ENCODE measurements at regions not wholly inside any gene's neighbourhood (a gene's known extent, or its start where the extent isn't known, plus 50 kb on each side); places are given as distances from the start of the nearest gene placed in this dataset.
"Not testable (repeated sequence)": the region's sequence is repeated elsewhere in the genome, so short reads cannot be mapped to it uniquely, and the experiment has no call there.

DNA sequence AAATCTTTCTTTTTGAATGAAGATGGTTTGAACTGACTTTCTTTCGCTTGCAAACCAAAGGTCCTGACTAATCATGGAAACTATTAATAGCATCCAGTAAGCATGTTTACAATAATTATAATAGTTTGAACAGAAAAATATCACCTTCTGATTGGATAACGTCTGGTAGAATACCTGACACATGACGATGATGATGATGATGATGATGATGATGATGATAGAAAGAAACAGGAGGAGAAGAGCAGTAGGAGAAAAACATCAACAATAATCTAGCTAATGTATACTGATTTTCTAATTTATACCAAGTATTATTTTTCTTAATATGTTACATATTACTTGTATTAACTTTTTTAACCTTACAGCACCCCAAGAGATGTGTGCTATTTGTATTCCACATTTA, 157.5 kb upstream of the SPRY2 start:
- WGBS, 2 donors = 75 to 81% methylated on average over 3 of the region's 3 CpGs
- ATAC-seq (no peak), DNase-seq (no peak), FAIRE-seq (no peak)
- peaks cover 0 to 3% (median 0%) of the 10 kb centered on the region in 3 donors for H3K4me1 ChIP-seq
- intact Hi-C loops (cut with DNase I) = no loop called here
- H3K27ac ChIP-seq = no peak overlapping the region
- no peaks in the 10 kb centered on the region for H3K36me3 ChIP-seq
- no peak overlapping the region for H3K4me3 ChIP-seq
- TF ChIP-seq, protein P1, sequence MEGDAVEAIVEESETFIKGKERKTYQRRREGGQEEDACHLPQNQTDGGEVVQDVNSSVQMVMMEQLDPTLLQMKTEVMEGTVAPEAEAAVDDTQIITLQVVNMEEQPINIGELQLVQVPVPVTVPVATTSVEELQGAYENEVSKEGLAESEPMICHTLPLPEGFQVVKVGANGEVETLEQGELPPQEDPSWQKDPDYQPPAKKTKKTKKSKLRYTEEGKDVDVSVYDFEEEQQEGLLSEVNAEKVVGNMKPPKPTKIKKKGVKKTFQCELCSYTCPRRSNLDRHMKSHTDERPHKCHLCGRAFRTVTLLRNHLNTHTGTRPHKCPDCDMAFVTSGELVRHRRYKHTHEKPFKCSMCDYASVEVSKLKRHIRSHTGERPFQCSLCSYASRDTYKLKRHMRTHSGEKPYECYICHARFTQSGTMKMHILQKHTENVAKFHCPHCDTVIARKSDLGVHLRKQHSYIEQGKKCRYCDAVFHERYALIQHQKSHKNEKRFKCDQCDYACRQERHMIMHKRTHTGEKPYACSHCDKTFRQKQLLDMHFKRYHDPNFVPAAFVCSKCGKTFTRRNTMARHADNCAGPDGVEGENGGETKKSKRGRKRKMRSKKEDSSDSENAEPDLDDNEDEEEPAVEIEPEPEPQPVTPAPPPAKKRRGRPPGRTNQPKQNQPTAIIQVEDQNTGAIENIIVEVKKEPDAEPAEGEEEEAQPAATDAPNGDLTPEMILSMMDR (IDR thresholded peaks at IDR 0.05) = no peak
- no peaks in the 10 kb centered on the region for H3K9me3 ChIP-seq
- H3K27me3 ChIP-seq = no peaks in the 10 kb centered on the region

DNA sequence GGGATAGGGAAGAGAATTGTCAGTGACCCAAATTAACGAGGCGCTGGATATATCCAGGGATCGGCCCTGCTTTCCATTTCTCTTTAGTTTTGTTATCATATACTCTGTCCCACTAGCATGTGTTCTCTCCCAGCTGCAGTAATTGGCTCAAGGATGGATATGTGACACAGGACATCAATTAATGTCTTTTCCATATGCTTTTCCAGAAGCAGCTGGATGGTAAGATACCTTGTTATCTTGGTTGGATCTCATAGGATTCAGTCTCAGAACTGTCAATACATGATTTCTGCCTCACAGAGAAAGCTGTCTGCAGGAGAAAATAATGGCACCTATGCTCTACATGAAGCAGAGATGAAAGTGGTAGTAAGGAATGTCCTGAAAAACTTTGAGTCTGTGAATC, 157.1 kb upstream of the SPRY2 start:
- no peaks in the 10 kb centered on the region for H3K9me3 ChIP-seq
- intact Hi-C loops (cut with DNase I) = no loop called here
- WGBS, 2 donors = 94 to 95% methylated on average over 3 of the region's 3 CpGs
- no peak overlapping the region for H3K27ac ChIP-seq
- TF ChIP-seq, protein P1 (IDR thresholded peaks at IDR 0.05) = no peak
- ATAC-seq = no peak
- H3K27me3 ChIP-seq = no peaks in the 10 kb centered on the region
- no peak for DNase-seq
- FAIRE-seq = no peak
- H3K4me1 ChIP-seq = peaks cover 0 to 3% (median 0%) of the 10 kb centered on the region in 3 donors
- no peak overlapping the region for H3K4me3 ChIP-seq
- no peaks in the 10 kb centered on the region for H3K36me3 ChIP-seq

DNA sequence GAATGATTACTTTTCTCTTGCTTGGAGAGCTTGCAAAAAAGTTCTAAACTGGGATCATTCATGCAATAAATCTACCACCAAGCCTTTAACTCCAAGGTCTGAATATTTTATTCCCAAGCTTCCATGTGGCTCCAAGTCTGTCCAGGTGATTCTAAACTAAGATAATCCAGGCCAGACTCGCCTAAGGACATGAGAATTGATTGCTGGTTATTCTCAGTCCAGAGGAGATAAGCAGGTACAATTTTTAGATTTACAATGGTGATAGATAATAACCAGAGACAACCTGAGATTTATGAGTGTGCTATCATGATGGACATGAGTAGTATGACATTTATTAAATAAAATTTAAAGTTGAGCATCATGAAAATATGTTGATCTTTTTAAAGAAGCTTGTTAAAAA, 156.5 kb upstream of the SPRY2 start:
- no peak overlapping the region for H3K4me3 ChIP-seq
- DNase-seq = no peak
- peaks cover 0 to 3% (median 0%) of the 10 kb centered on the region in 3 donors for H3K4me1 ChIP-seq
- no peak overlapping the region for H3K27ac ChIP-seq
- no peaks in the 10 kb centered on the region for H3K27me3 ChIP-seq
- WGBS, 2 donors = 39 to 53% methylated on average over 1 of the region's 1 CpG
- TF ChIP-seq, protein P1 (IDR thresholded peaks at IDR 0.05) = no peak
- FAIRE-seq = no peak
- H3K9me3 ChIP-seq = no peaks in the 10 kb centered on the region
- intact Hi-C loops (cut with DNase I) = no loop called here
- no peaks in the 10 kb centered on the region for H3K36me3 ChIP-seq
- no peak for ATAC-seq

DNA sequence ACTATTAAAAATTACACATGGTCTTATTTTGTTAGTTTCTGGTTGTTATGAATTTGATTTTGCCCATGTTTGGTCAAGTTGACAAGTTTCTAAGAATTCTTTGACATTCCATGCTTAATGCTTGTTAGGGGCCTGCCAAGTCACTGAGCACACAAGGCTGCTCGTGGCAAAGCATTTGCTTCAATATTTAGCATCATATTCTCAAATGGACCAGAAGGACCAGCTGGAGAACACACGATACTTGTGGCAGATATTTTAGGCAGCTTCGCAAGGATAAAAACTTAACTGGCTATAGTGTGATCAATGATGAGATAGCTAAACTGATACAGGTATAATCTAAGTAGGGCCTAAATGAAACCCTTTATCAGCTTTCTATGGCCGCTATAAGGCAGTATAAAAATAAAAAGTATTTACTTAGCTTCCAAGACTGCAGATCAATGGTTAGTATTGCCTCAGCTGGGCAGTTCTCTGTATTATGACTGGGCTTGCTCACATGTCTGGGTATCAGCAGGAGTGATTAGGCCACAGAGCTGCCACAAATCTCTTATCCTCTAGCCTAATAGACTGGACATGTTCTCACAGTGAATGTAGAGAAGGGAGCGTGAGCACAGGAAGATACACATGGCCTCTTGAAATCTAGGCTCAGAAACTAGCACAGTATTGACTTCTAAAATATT, 155.9 kb upstream of the SPRY2 start:
- peak in 1 of 6 donors; percentile 7 for DNase-seq
- intact Hi-C loops (cut with DNase I) = no loop called here
- peak; percentile 54 to 72 (median 63) for ATAC-seq
- Histone ChIP-seq H3K4me3 (no peak overlapping the region), H3K4me1 (peaks cover 0 to 3% (median 0%) of the 10 kb centered on the region in 3 donors), H3K27ac (no peak overlapping the region), H3K27me3 (no peaks in the 10 kb centered on the region), H3K36me3 (no peaks in the 10 kb centered on the region), H3K9me3 (no peaks in the 10 kb centered on the region)
- TF ChIP-seq, protein P1 (IDR thresholded peaks at IDR 0.05) = no peak
- WGBS, 2 donors = 48 to 53% methylated on average over 5 of the region's 5 CpGs
- no peak for FAIRE-seq

DNA sequence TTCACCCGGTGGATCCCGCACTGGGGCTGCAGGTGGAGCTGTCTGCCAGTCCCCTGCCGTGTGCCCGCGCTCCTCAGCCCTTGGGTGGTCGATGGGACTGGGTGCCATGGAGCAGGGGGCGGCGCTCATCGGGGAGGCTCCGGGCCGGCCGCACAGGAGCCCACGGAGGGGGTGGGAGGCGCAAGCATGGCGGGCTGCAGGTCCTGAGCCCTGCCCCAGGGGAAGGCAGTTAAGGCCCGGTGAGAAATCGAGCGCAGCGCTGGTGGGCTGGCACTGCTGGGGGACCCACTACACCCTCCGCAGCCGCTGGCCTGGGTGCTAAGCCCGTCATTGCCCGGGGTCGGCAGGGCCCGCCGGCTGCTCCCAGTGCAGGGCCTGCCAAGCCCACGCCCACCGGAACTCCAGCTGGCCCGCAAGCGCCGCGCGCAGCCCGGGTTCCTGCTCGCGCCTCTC, 149.6 kb upstream of the SPRY2 start:
- ATAC-seq; intact Hi-C loops (cut with DNase I); H3K27me3 ChIP-seq; H3K4me3 ChIP-seq; H3K36me3 ChIP-seq; FAIRE-seq; H3K4me1 ChIP-seq; H3K9me3 ChIP-seq; H3K27ac ChIP-seq: not testable (repeated sequence)
- peak in 3 of 6 donors; percentile 19 to 51 (median 48) for DNase-seq
- 92 to 94% methylated on average over 33 to 36 of the region's 36 CpGs for WGBS, 2 donors

All from pancreas (tissue), 10 donors.